ENCODE measurements at regions not wholly inside any gene's neighbourhood (a gene's known extent, or its start where the extent isn't known, plus 50 kb on each side); places are given as distances from the start of the nearest gene placed in this dataset.

DNA sequence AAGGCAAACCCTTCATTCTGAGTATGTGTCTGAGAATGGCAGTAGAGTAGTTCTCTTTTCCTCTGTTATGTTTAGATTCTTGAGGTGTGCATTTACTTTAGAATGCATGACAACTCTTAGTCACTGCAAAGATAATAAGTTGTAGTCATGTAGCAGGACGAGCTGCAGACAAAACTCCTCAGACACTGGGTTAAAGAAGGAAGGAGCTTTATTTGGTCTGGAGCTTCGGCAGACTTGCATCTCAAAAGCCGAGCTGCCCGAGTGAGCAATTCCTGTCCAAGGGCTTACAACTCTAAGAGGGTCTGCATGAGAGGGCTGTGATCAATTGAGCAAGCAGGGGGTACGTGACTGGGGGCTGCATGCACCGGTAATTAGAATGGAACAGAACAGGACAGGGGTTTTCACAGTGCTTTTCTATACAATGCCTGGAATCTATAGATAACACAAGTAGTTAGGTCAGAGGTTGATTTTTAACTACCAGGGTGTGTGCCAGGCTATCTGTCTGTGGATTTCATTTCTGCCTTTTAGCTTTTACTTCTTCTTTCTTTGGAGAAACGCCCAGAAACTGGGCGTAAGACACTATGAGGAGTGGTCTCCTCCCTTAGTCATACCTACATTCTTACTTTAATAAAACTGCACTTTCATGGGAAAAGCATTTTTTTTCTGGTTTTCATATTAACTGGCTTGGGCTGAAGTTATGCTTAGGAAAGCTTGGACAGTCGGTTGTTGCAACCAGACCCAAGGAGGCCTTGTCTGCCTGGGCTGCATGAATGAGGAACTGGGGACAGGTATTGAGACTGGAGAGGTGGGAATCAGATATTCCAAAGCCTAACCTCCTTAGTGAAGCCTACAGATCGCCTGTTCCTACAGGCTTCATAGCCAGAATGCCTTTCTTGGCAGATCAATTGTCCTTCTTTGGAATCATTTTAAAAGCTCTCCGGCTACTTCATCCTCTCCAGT is 115.1 kb downstream of the RHOU start:
- DNase-seq, result no peak

- no peak for DNase-seq
Observed at GRCh38 chr1:228851193-228851592, 115.9 kb downstream of the RHOU start.

DNA sequence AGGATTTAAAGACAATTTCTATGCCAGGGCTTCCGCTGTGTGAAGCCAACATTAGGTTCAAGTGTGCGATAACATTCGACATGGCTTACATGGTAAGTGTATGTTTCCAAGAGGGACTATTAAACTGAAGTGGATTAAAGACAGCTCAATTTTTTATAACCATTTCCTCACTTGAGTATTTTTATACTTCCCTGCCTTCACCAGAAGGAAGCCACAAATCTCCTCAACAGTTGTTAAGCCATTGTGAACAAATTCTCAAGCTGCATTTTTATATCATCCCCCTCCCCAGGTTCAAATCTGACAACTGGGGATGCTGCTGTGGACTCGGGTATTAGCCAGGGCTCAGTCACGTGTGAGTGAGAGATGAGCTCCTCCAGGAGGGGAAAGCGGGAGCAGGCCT is 116.3 kb downstream of the RHOU start:
- no peak for DNase-seq

DNA sequence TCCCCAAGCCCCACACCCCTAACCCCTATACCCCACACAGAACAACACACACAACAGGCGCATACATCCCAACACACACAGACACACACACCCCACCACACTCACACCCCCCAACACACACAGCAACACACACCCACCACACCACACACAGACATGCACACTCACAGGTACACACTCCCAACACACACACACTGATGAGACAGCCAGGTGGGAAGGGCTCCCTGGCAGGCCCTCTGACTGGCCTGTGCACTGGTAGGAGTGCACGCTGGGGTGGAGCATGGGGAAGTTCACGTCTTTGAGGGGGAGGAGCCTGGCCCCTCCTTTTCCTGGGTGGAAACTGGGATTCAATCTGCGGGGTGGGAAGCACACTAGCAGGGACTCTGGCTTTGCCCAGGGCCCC is 116.7 kb downstream of the RHOU start:
- DNase-seq, result no peak

- no peak for DNase-seq
Observed at GRCh38 chr1:228852511-228853088, 117.3 kb downstream of the RHOU start.

- no peak for DNase-seq
Observed at GRCh38 chr1:228853191-228853590, 117.9 kb downstream of the RHOU start.

- no peak for DNase-seq
Observed at GRCh38 chr1:228853637-228854036, 118.4 kb downstream of the RHOU start.

DNA sequence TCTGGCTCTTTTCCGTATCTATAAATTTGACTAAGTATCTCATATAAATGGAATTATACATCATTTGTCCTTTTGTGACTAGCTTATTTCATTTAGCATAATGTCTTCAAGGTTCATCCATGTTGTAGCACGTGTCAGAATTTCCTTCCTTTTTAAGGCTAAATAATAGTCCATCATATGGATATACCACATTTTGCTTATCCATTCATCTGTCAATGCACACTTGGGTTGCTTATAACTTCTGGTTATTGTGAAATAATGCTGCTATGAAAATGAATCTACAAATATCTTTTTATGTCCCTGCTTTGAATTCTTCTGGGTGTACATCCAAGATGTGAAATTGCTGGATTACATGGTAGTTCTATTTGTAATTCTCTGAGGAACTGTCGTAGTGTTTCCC is 119.6 kb downstream of the RHOU start:
- DNase-seq, result no peak

DNA sequence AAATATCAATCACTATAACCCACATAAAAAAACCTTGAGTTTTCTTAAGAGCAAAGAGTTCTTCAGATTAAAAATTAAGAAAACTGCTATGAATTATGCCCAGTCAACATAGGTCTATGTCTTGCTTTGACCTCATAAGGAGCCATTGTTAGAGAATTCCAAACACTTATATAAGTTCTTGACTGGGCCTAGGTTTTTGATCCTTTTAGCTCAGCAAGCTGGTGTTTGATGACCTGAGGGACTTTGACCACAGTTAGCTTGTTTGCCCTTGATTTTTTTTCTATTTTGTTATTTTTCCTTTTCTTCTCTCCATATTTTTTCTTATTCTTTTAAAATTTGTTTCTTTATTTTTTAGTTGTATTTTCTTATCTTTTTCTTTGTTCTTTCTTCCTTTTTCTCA is 122.3 kb downstream of the RHOU start:
- DNase-seq, result no peak

DNA sequence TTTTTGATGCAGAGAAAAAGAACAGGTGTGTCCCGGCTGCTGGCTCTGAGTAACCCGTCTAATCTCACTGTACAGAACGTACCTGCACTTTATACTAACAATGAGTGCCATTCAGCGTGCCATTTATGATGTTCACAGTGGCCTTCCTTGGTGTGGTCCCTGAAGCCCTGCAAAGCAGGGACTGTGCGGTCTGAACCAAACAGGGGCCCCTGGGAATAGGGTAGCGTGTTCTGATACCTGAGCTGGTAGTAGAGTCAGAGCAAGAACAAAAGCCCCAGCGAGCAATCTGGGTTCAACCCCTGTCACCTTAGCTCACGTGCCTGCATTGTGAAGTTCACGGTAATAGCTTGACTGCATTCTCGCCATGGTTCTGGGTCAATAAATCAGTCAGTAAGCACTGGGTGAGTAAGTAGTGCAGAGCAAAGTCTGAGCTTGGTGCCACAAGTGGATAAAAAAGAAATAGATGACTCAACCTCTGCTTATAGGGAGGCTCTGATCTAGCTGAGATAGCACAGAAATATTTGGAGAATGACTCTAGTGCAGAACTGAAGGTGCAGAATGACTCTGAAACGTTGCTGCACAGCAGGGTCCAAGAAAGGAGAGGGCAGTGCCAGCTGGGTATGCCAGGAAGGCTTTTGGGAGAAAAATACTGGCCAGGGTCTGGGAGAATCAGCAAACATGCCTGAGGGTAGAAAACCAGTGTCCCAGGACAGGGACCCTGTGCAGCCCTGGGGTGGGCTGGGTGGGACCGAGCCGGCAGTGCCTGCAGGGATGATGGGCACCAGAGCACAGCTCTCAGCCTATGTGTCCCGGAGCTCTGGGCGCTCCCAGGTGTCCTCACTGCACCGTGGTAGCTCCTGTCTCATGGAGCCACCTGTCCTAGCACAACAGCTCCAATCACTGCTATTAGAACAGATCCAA is 125.9 kb downstream of the RHOU start:
- DNase-seq, result no peak

DNA sequence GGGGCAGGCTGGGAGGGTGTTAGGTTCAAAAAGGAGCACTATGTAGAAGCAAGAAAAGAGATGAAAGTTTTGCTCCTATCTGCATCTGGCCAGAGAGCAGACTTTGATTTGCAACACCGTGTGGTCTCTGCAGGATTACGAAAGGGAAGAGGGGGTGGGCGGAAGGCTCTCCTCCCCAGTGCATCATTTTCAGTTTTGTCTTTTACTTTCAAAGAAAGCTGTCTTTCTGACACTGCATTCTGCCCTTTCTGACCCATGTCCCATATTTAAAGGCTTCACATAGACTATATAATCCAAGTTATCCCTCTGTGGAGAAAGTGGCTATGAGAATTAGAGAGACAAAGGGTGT is 126.5 kb downstream of the RHOU start:
- DNase-seq, result no peak

DNA sequence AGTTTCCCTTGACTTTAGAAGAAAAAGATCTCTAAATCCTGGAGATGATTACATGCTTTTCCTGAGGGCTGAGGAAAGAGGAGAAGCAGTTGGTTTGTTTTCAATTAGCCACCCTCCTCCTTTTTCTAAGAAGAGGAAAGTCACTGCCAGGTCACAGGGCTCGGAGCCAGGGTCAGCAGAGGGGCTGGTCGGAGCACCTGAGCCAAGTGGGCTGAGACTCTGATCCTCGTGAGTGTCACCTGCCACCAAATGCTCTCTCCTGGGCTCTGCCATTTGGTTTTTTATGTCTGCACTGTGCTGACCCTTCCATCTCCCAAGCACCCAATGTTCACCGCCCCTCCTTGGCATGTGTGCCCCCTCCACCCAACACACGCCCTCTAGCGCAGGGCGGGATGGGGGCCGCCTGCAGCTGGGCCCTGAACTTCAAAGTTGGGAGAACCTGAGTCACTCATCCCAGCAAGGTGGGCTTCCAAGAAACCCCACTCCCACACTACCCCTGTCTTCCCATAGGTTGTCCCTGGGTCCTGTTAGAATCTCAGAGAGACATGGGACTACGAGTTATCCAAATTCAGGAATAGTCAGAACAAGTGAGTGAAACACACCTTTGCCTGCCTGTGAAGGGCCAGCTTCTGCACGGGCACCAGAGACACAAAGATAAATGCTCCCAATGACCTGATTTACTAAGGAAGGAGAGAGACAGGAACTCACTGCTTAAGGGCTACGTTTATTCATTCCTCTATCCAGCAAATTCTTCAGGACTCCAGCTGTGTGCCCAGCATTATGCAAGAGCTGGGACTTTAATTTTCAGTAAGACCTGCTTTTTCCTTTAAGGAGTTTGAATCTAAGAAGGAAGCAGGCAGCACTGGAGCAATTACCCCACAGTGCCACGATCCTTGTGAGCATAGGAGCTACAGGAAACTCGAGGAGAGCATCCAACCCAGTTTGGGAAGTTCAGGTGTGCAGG is 127.5 kb downstream of the RHOU start:
- DNase-seq, result no peak

DNA sequence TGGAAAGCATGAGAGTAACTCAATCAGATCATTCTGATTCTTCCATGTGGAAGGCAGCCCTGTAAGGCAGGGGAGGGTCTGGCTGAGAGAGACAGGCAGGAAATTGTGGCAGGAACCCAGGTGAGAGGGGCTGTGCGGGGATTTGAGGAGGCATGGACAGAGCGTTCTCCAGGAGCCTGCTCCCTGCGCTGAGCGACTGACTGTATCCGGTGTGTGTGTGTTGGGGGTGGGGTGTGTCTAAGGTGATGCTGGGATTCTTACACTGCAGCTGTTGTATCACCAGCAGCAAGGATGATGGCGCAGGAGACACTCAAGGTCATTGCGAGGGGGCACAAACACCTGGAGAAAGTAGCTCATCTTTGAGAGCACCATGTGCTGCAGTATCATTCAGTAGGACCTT is 128.5 kb downstream of the RHOU start:
- DNase-seq, result no peak

- no peak for DNase-seq
Observed at GRCh38 chr1:228865627-228866330, 130.5 kb downstream of the RHOU start.

GRCh38 chr1:228866468-228866867 is 131.2 kb downstream of the RHOU start:
- DNase-seq, result no peak

GRCh38 chr1:228867108-228867950 is 132.1 kb downstream of the RHOU start:
- DNase-seq, result no peak

- no peak for DNase-seq
Observed at GRCh38 chr1:228867951-228868730, 132.9 kb downstream of the RHOU start.

GRCh38 chr1:228868731-228869024 is 133.4 kb downstream of the RHOU start:
- no peak for DNase-seq

GRCh38 chr1:228869312-228869824 is 134.1 kb downstream of the RHOU start:
- DNase-seq, result no peak
